T-cell (primary cell): ENCODE measurements at regions not wholly inside any gene's neighbourhood (a gene's known extent, or its start where the extent isn't known, plus 50 kb on each side); places are given as distances from the start of the nearest gene placed in this dataset.

Source experiments
- ATAC-seq, 4 experiments: fragments of 200-7000 bp in 3 of 4; fragments of 150-1000 bp in 1 of 4; cut with Tn5 transposase; replicated peaks in 1 of 4; 1 replicate in 3 of 4; 2 replicates in 1 of 4; pipeline ENCODE4 v1.10.0; 2021; ENCODE audit warnings: moderate library complexity in 3 of 4, mild to moderate bottlenecking in 2 of 4, moderate number of reproducible peaks in 1 of 4
- CTCF ChIA-PET, 2 donors: fragments of 300-600 bp; sonication (Branson Sonifier 250); formaldehyde crosslinking; loops; one replicate each; lab custom pipeline; 2022; ENCODE audit warnings: antibody characterized with exemption in 2 of 2; lab: Charles Lee
- POLR2A ChIA-PET, 2 donors: fragments of 300-600 bp; sonication (Branson Sonifier 250); formaldehyde crosslinking; loops; one replicate each; lab custom pipeline; 2022; ENCODE audit warnings: antibody characterized with exemption in 2 of 2; lab: Charles Lee
- DNase-seq, 35 experiments: peaks; one replicate each; pipeline versions ENCODE4 v3.0.0 to v3.0.0-alpha.2; 2013 to 2023
- H3K27ac ChIP-seq: one replicate; pipeline ENCODE4 v1.5.1; 2013; ENCODE audit warnings: low read length
- H3K27me3 ChIP-seq, 2 experiments: replicated peaks in 1 of 2; 1 replicate in 1 of 2; 2 replicates in 1 of 2; pipeline versions ENCODE4 v1.6.1 to v1.7.0; 2013; ENCODE audit warnings: low read length in 1 of 2, mixed read lengths in 1 of 2; ENCODE audit not compliant: control insufficient read depth in 2 of 2, insufficient read depth in 2 of 2; ENCODE audit errors: extremely low read depth in 1 of 2
- H3K36me3 ChIP-seq, 2 donors: 1 replicate in 1 of 2; 2 replicates in 1 of 2; pipeline versions ENCODE4 v1.6.1 to v1.7.0; 2013; ENCODE audit warnings: low read length in 1 of 2; ENCODE audit not compliant: control insufficient read depth in 2 of 2, insufficient read depth in 1 of 2; ENCODE audit errors: extremely low read depth in 1 of 2
- H3K4me1 ChIP-seq, 2 experiments: 1 replicate in 1 of 2; 2 replicates in 1 of 2; pipeline versions ENCODE4 v1.6.1 to v1.7.0; 2013; ENCODE audit warnings: low read length in 2 of 2, mixed read lengths in 1 of 2; ENCODE audit not compliant: insufficient read depth in 2 of 2, control insufficient read depth in 1 of 2; ENCODE audit errors: extremely low read depth in 1 of 2
- H3K4me3 ChIP-seq, 2 donors: 1 replicate in 1 of 2; 2 replicates in 1 of 2; pipeline versions ENCODE4 v1.5.1 to v1.7.0; 2013; ENCODE audit warnings: mild to moderate bottlenecking in 2 of 2, low read length in 1 of 2, moderate library complexity in 1 of 2; ENCODE audit not compliant: control insufficient read depth in 1 of 2; ENCODE audit errors: extremely low read depth in 1 of 2
- H3K9me3 ChIP-seq: 2 replicates; pipeline ENCODE4 v1.7.0; 2013
- H3K27ac Mint-ChIP-seq, 2 donors: one replicate each; pipeline ENCODE4 v1.8.0; 2020 to 2021; ENCODE audit warnings: mild to moderate bottlenecking in 2 of 2, mixed read lengths in 2 of 2
- H3K27me3 Mint-ChIP-seq, 2 donors: one replicate each; pipeline ENCODE4 v1.8.0; 2021 to 2022; ENCODE audit warnings: mixed read lengths in 2 of 2
- H3K36me3 Mint-ChIP-seq: one replicate; pipeline ENCODE4 v1.8.0; 2021; ENCODE audit warnings: mixed read lengths
- H3K4me1 Mint-ChIP-seq, 3 donors: one replicate each; pipeline ENCODE4 v1.8.0; 2020 to 2022; ENCODE audit warnings: mixed read lengths in 3 of 3, mild to moderate bottlenecking in 1 of 3
- H3K4me3 Mint-ChIP-seq, 3 donors: one replicate each; pipeline ENCODE4 v1.8.0; 2020 to 2022; ENCODE audit warnings: mild to moderate bottlenecking in 3 of 3, mixed read lengths in 3 of 3, moderate library complexity in 3 of 3
- H3K9me3 Mint-ChIP-seq, 3 donors: one replicate each; pipeline ENCODE4 v1.8.0; 2020 to 2022; ENCODE audit warnings: mixed read lengths in 3 of 3
- WGBS: methylation state at CpG from one replicate; pipeline ENCODE4 v1.1.5; 2013; ENCODE audit warnings: missing lambda C conversion rate; ENCODE audit not compliant: insufficient coverage; 5-methylcytosine and 5-hydroxymethylcytosine counted together

DNA sequence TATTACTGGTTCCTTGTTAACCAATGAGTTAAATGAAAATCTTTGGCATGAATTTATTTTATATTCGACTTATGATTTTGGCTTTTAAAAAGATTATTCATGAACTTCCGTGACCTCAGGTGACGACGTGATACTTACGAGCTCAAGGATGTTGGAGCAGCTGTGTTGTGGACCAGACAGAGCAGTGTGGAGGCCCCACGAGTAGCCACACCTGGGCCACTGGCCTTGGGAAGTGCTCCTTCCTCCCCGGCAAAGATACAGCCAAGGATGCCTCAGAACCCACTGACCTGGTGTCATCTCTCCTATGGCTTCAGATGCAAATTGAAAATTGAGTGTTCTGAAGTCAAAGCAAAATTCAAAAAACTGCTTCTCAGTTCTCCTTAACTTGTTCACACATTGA, 147.5 kb upstream of the PPP2R2D start:
- no peak overlapping the region for H3K4me3 Mint-ChIP-seq
- ATAC-seq (no peak), DNase-seq (no peak)
- no peak overlapping the region for H3K4me3 ChIP-seq
- CTCF ChIA-PET: no interaction called here
- H3K9me3 Mint-ChIP-seq: no peaks in the 10 kb centered on the region
- WGBS: 74% methylated on average over 6 of the region's 7 CpGs
- POLR2A ChIA-PET: no interaction called here
- H3K36me3 ChIP-seq: no peaks in the 10 kb centered on the region
- H3K36me3 Mint-ChIP-seq: no peaks in the 10 kb centered on the region
- H3K4me1 ChIP-seq: no peaks in the 10 kb centered on the region
- no peaks in the 10 kb centered on the region for H3K9me3 ChIP-seq
- H3K27me3 Mint-ChIP-seq: peaks cover 7 to 8% of the 10 kb centered on the region in 2 donors
- no peak overlapping the region for H3K27ac Mint-ChIP-seq
- H3K27me3 ChIP-seq: peaks cover 0 to 24% of the 10 kb centered on the region in 2 experiments
- no peak overlapping the region for H3K27ac ChIP-seq
- H3K4me1 Mint-ChIP-seq: no peaks in the 10 kb centered on the region

DNA sequence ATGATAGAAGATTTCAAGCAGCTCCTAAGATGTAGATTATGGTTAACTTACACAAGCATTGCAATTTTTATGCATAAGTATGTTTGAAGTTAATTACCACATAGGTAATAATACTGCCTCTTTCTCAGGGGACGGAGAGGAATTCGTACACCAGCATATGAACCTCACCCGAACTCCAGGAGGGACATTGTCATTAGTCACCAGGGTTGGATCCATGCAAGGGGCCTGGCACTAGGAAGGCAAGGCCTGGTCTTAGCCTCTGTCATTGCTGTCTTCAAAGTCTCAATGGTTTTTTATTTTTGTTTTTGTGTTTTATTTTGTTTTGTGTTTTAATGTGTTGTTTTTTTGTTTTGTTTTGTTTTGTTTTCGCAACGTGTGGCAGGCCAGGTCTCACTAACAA, 145.6 kb upstream of the PPP2R2D start:
- CTCF ChIA-PET: no interaction called here
- Histone ChIP-seq H3K9me3 (no peaks in the 10 kb centered on the region), H3K27me3 (peaks cover 0 to 19% of the 10 kb centered on the region in 2 experiments), H3K27ac (no peak overlapping the region), H3K4me3 (no peak overlapping the region), H3K36me3 (no peaks in the 10 kb centered on the region), H3K4me1 (no peaks in the 10 kb centered on the region)
- ATAC-seq (no peak), DNase-seq (no peak)
- Mint-ChIP-seq H3K36me3 (no peaks in the 10 kb centered on the region), H3K4me3 (no peak overlapping the region), H3K4me1 (no peaks in the 10 kb centered on the region), H3K27ac (no peak overlapping the region), H3K9me3 (no peaks in the 10 kb centered on the region), H3K27me3 (peaks cover 3 to 11% of the 10 kb centered on the region in 2 donors)
- 83% methylated on average over 4 of the region's 5 CpGs for WGBS
- POLR2A ChIA-PET: no interaction called here

DNA sequence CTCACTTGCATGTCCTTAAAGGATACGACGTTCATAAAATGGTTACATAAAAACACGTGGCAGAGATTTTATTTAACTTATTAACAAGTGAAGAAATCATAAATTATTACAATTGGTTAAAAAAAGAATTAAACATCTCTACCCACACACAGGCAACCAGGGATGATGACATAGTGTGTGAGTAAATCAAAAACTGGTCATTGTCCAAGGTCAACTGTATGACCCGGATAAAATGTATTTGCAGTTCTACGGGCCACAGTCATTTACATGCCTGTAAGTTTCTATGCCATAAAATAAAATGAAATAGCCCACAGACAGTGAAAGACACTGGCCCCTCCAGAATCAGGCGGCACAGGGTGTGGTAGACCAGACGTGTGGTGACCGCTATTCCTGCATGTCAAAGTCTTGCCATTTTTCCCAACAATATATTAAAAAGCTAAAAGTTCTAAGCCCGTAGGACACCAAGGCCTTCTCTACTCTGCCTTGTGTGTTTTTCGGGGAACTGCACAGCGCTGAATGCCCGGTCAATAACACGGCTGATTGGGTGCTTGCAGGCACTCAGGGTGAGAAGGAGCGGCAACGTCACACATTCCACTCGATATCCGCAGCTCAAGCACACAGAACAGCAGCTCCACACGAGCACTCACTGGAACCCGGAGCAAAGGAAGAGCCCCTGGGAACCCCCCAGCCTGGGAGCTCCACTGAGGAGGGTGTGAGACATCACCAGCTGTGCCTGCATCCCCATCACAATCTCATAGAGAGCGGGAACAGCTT, 143.3 kb upstream of the PPP2R2D start:
- H3K4me1 ChIP-seq: no peaks in the 10 kb centered on the region
- Mint-ChIP-seq H3K9me3 (no peaks in the 10 kb centered on the region), H3K4me3 (no peak overlapping the region), H3K4me1 (no peaks in the 10 kb centered on the region), H3K27me3 (peaks cover 13 to 23% of the 10 kb centered on the region in 2 donors), H3K36me3 (no peaks in the 10 kb centered on the region), H3K27ac (no peak overlapping the region)
- peaks cover 0 to 15% of the 10 kb centered on the region in 2 experiments for H3K27me3 ChIP-seq
- POLR2A ChIA-PET: no interaction called here
- no peak for DNase-seq
- no peak overlapping the region for H3K27ac ChIP-seq
- WGBS: 93% methylated on average over 17 of the region's 20 CpGs
- H3K4me3 ChIP-seq: no peak overlapping the region
- no peaks in the 10 kb centered on the region for H3K9me3 ChIP-seq
- H3K36me3 ChIP-seq: no peaks in the 10 kb centered on the region
- ATAC-seq: no peak
- CTCF ChIA-PET: no interaction called here

DNA sequence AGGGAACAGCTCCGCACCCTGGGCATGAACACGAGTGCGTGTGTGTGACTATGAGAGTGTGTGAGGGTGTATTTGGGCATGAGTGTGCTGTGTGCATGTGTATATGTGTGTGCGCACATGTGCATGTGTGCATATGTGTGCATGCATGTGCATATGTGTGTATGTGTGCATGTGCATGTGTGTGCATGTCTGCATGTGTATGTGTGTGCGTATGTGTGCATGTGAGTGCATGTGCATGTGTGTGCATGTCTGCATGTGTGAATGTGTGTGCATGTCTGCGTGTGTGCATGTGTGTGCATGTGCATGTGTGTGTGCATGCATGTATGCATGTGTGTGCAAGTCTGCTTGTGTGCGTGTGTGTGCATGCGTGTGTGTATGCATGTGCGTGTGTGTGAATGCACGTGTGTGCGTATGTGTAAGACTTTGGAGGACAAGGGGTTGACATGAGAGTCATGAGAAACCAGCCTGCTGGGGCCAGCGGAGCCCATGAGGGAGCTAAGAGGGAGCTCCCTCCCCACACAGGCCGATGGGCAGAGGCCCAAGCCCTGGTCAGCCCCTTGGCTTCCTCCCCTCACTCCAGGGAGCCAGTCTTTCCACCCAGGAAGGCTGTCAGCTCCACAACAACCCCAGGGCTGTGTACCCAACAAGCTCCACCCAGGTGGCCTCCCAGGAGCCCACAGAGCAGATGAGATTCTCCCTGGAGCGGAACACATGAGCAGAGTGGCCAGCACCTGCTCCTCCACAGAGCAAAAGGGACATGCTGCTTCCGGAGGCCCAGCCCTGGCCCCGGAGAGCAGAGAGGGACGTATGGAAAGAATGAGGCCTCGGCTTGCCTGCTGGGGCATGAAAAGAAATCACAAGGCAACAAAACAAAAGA, 142.5 kb upstream of the PPP2R2D start:
- Mint-ChIP-seq H3K36me3 (no peaks in the 10 kb centered on the region), H3K9me3 (no peaks in the 10 kb centered on the region), H3K4me1 (no peaks in the 10 kb centered on the region), H3K4me3 (no peak overlapping the region), H3K27ac (no peak overlapping the region), H3K27me3 (peaks cover 17 to 24% of the 10 kb centered on the region in 2 donors)
- Histone ChIP-seq H3K27me3 (peaks cover 0 to 15% of the 10 kb centered on the region in 2 experiments), H3K9me3 (no peaks in the 10 kb centered on the region), H3K4me1 (no peaks in the 10 kb centered on the region), H3K27ac (no peak overlapping the region), H3K36me3 (no peaks in the 10 kb centered on the region), H3K4me3 (no peak overlapping the region)
- DNase-seq (no peak), ATAC-seq (no peak)
- 91% methylated on average over 16 of the region's 18 CpGs for WGBS
- POLR2A ChIA-PET: no interaction called here
- CTCF ChIA-PET: no interaction called here

DNA sequence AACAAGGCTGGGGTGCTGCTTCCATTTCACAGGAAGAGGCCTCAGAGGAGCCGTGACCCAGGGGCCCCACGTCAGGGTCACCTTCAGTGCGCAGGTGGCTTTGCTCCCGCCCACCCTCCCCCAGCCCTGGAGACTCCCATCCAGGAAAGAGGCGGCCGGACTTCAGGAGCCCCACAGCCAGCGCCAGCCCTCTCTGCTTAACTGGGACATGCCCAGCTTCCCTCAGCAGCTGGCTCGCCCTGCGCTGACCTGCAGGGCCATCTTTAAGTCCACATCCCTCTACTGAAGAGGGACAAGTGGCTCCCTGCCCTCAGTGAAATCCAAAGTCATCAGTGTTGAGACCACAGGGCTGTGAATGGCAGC, 141.9 kb upstream of the PPP2R2D start:
- ATAC-seq (no peak), DNase-seq (no peak)
- H3K27me3 Mint-ChIP-seq: peaks cover 19 to 29% of the 10 kb centered on the region in 2 donors
- Histone ChIP-seq H3K36me3 (no peaks in the 10 kb centered on the region), H3K27ac (no peak overlapping the region), H3K4me3 (no peak overlapping the region), H3K9me3 (no peaks in the 10 kb centered on the region), H3K27me3 (peaks cover 0 to 15% of the 10 kb centered on the region in 2 experiments), H3K4me1 (no peaks in the 10 kb centered on the region)
- no peak overlapping the region for H3K27ac Mint-ChIP-seq
- ChIA-PET POLR2A (interaction anchor here in 1 of 2 donors (0.5 kb wide), 1 partner anchor 517 kb away, joined by 3 read pairs; no protein-coding TSS in a partner anchor), CTCF (no interaction called here)
- H3K4me3 Mint-ChIP-seq: no peak overlapping the region
- WGBS: 75% methylated on average over 2 of the region's 9 CpGs
- H3K4me1 Mint-ChIP-seq: no peaks in the 10 kb centered on the region
- H3K9me3 Mint-ChIP-seq: no peaks in the 10 kb centered on the region
- no peaks in the 10 kb centered on the region for H3K36me3 Mint-ChIP-seq

DNA sequence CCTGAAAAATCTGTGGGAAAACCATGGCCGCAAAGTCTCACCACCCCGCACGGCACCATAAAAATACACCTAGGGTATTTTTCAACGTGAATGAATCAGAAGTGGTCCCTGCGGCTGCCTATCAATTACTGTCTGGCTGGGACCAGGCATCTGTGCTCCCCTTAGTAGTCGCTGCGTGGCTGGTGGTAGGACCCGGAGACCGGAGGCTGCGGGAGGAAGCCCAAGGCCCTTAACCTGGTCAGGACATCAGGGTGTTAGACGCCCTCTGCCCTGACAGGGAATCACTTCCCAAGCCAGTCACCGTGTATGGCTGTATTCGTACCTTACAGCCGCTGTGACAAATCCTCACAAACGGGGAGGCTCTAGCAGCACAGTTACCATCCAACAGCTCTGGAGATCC, 141.5 kb upstream of the PPP2R2D start:
- no peak overlapping the region for H3K27ac ChIP-seq
- no peaks in the 10 kb centered on the region for H3K36me3 ChIP-seq
- ATAC-seq (no peak), DNase-seq (no peak)
- Mint-ChIP-seq H3K4me1 (no peaks in the 10 kb centered on the region), H3K27ac (no peak overlapping the region), H3K4me3 (no peak overlapping the region), H3K27me3 (peaks cover 19 to 33% of the 10 kb centered on the region in 2 donors), H3K9me3 (no peaks in the 10 kb centered on the region), H3K36me3 (no peaks in the 10 kb centered on the region)
- WGBS: 96% methylated on average over 14 of the region's 15 CpGs
- no peaks in the 10 kb centered on the region for H3K4me1 ChIP-seq
- H3K4me3 ChIP-seq: no peak overlapping the region
- POLR2A ChIA-PET: interaction anchor here in 1 of 2 donors (0.5 kb wide), 1 partner anchor 517 kb away, joined by 3 read pairs; no protein-coding TSS in a partner anchor
- H3K9me3 ChIP-seq: no peaks in the 10 kb centered on the region
- H3K27me3 ChIP-seq: peaks cover 0 to 15% of the 10 kb centered on the region in 2 experiments
- CTCF ChIA-PET: no interaction called here
